ENCODE measurements at regions not wholly inside any gene's neighbourhood (a gene's known extent, or its start where the extent isn't known, plus 50 kb on each side); places are given as distances from the start of the nearest gene placed in this dataset.
"Not testable (repeated sequence)": the region's sequence is repeated elsewhere in the genome, so short reads cannot be mapped to it uniquely, and the experiment has no call there.

GRCh38 chr3:18527691-18528090 is 102.6 kb upstream of the SATB1 start:
- DNase-seq, result no peak
- H3K4me3 ChIP-seq (ENCODE audit: low read depth, low read length), result no peak overlapping the region
- no peak overlapping the region for H3K27ac ChIP-seq
- no peaks in the 10 kb centered on the region for H3K36me3 ChIP-seq
- no peak for TF ChIP-seq CTCF (IDR thresholded peaks at IDR 0.05; ENCODE audit: low read depth, low read length)
- H3K27me3 ChIP-seq (ENCODE audit: insufficient read depth, low read depth, severe bottlenecking), result no peaks in the 10 kb centered on the region
- H3K9me3 ChIP-seq (ENCODE audit: severe bottlenecking), result peaks cover 3% of the 10 kb centered on the region

DNA sequence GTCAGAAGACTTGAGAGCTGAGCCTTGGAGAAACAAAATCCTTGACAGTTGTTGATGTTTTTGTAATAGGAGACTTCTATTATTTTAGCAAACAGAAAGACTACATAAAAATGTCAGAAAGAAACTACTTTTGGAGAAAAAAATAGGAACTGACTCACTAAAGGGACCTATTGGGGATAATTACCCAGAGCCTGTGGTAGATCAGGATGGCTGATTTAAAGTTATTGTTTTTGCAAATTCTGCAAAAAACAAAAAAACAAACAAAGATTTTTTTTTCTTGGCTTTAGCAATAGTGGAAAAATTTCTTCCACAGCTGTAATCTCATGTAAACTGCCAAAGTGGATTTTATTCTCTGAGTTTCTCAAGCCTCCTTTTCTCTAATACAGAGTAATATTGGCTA is 101.5 kb upstream of the SATB1 start:
- TF ChIP-seq CTCF (IDR thresholded peaks at IDR 0.05; ENCODE audit: low read depth, low read length), result no peak
- DNase-seq, result no peak
- Histone ChIP-seq H3K27ac (no peak overlapping the region), H3K4me3 (ENCODE audit: low read depth, low read length) (no peak overlapping the region), H3K9me3 (ENCODE audit: severe bottlenecking) (peaks cover 3% of the 10 kb centered on the region), H3K27me3 (ENCODE audit: insufficient read depth, low read depth, severe bottlenecking) (no peaks in the 10 kb centered on the region), H3K36me3 (no peaks in the 10 kb centered on the region)

DNA sequence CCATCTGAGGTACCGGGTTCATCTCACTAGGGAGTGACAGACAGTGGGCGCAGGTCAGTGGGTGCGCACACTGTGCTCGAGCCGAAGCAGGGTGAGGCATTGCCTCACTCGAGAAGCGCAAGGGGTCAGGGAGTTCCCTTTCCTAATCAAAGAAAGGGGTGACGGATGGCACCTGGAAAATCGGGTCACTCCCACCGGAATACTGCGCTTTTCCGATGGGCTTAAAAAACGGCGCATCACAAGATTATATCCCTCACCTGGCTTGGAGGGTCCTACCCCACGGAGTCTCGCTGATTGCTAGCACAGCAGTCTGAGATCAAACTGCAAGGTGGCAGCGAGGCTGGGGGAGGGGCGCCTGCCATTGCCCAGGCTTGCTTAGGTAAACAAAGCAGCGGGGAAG is 91.0 kb upstream of the SATB1 start:
- H3K9me3 ChIP-seq (ENCODE audit: severe bottlenecking); H3K4me3 ChIP-seq (ENCODE audit: low read depth, low read length); H3K27me3 ChIP-seq (ENCODE audit: insufficient read depth, low read depth, severe bottlenecking); H3K27ac ChIP-seq; H3K36me3 ChIP-seq; DNase-seq: not testable (repeated sequence)

GRCh38 chr3:18513091-18513490 is 88.0 kb upstream of the SATB1 start:
- Histone ChIP-seq H3K27ac (no peak overlapping the region), H3K9me3 (ENCODE audit: severe bottlenecking) (no peaks in the 10 kb centered on the region), H3K36me3 (no peaks in the 10 kb centered on the region), H3K4me3 (ENCODE audit: low read depth, low read length) (no peak overlapping the region), H3K27me3 (ENCODE audit: insufficient read depth, low read depth, severe bottlenecking) (no peaks in the 10 kb centered on the region)
- no peak for TF ChIP-seq CTCF (IDR thresholded peaks at IDR 0.05; ENCODE audit: low read depth, low read length)
- DNase-seq, result no peak

DNA sequence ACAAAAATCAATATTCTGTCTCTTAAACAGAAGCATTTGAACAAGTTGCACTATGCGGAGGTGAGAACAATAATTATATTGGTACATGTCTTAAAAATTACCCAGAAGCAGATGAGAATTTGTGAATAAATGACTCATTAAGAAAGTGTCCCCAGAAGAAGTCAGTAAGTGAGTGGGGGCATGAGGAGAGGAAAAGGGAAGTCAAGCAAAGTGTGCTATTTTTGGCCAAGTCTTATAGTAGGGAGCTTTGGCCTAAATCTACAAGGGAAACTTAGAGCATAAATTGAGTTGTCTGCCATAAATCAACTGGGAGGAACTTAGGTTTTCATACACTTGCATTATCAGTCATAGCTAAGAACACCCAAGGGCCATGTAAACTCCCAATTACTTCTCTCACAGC is 86.9 kb upstream of the SATB1 start:
- no peak for TF ChIP-seq CTCF (IDR thresholded peaks at IDR 0.05; ENCODE audit: low read depth, low read length)
- no peak overlapping the region for H3K4me3 ChIP-seq (ENCODE audit: low read depth, low read length)
- H3K27me3 ChIP-seq (ENCODE audit: insufficient read depth, low read depth, severe bottlenecking), result no peaks in the 10 kb centered on the region
- H3K27ac ChIP-seq, result no peak overlapping the region
- DNase-seq, result no peak
- H3K36me3 ChIP-seq, result no peaks in the 10 kb centered on the region
- no peaks in the 10 kb centered on the region for H3K9me3 ChIP-seq (ENCODE audit: severe bottlenecking)

DNA sequence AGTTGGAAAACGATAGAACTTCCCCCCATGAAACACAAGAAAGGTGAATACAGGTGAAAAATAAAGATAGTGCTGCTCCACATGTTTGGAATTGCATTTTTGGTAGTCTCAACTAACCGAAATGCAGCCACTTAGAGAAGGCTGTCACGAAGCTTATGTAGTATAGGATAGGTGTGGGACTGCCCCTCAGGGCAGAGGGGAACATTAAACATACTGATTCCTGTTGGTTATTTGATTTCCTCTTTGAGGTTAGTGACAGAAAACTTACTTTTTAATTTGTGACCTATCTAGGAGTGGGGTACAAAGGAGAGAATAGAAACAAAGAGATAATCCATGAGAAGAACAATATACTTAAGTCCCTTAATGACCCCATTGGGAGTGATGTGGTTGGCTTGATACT is 85.8 kb upstream of the SATB1 start:
- H3K9me3 ChIP-seq (ENCODE audit: severe bottlenecking), result no peaks in the 10 kb centered on the region
- no peak for TF ChIP-seq CTCF (IDR thresholded peaks at IDR 0.05; ENCODE audit: low read depth, low read length)
- DNase-seq, result no peak
- no peak overlapping the region for H3K4me3 ChIP-seq (ENCODE audit: low read depth, low read length)
- H3K36me3 ChIP-seq, result no peaks in the 10 kb centered on the region
- no peak overlapping the region for H3K27ac ChIP-seq
- no peaks in the 10 kb centered on the region for H3K27me3 ChIP-seq (ENCODE audit: insufficient read depth, low read depth, severe bottlenecking)

Measured in WERI-Rb-1 (cell line).